Adipocyte (in vitro differentiated cells): ENCODE measurements at regions not wholly inside any gene's neighbourhood (a gene's known extent, or its start where the extent isn't known, plus 50 kb on each side); places are given as distances from the start of the nearest gene placed in this dataset.
A peak's percentile ranks its signal among the peaks of the same experiment; 100 is the strongest.

ENCODE experiments used
- DNase-seq: peaks from one replicate; pipeline ENCODE4 v3.0.0-alpha.2; 2015; ENCODE audit warnings: low read depth
- H3K27me3 ChIP-seq: replicated peaks from 2 replicates; pipeline ENCODE4 v1.7.0; 2013; ENCODE audit warnings: mild to moderate bottlenecking, low read length, moderate library complexity; ENCODE audit not compliant: control insufficient read depth, insufficient read depth
- H3K36me3 ChIP-seq: 2 replicates; pipeline ENCODE4 v1.7.0; 2013; ENCODE audit warnings: low read length, mild to moderate bottlenecking, moderate library complexity; ENCODE audit not compliant: control insufficient read depth, insufficient read depth, severe bottlenecking
- H3K4me1 ChIP-seq: 2 replicates; pipeline ENCODE4 v1.7.0; 2013; ENCODE audit warnings: mild to moderate bottlenecking, low read length, moderate library complexity; ENCODE audit not compliant: control insufficient read depth, insufficient read depth
- H3K4me3 ChIP-seq: 2 replicates; pipeline ENCODE4 v1.7.0; 2013; ENCODE audit warnings: mild to moderate bottlenecking, low read length, moderate library complexity
- H3K9ac ChIP-seq: 2 replicates; pipeline ENCODE4 v1.7.0; 2013; ENCODE audit warnings: mild to moderate bottlenecking, low read length, moderate library complexity
- H3K9me3 ChIP-seq: 2 replicates; pipeline ENCODE4 v1.7.0; 2013; ENCODE audit warnings: mild to moderate bottlenecking, low read length, moderate library complexity; ENCODE audit not compliant: control insufficient read depth

DNA sequence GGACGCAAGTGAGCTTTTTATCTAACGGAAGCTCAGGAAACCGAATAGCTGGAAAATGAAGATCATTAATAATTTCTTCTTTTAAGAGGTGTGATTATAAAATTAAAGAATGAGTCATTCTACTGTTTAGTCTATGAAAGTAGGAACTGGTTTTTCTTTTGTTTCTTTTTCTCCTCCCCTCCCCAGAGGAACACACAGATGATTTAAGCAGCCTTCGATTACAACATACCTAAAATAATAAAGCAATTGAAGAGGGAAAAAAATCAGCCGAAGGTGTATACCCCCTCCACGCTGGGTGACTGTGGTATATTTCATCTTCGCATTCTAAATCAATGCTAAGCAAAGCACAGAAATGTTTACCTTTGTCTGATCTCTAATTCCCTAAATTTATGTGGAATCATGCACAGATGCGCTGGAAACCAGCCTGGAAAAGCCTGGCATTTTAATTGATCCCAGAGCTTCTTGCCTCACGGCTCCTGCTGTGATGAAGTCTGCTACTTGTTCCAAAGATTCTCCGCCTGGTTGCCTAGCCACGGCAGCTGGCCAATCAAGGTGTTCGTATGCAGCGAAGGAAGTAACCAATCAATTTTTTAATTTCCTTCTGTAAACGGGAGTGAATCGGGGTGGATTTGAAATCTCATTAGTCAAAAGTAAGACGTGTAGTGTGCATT, 133.9 kb downstream of the FANCF start:
- Histone ChIP-seq H3K9ac (no peak overlapping the region), H3K27me3 (no peaks in the 10 kb centered on the region), H3K4me3 (peak overlapping the region; percentile 70), H3K4me1 (peaks cover 8% of the 10 kb centered on the region), H3K9me3 (no peaks in the 10 kb centered on the region), H3K36me3 (no peaks in the 10 kb centered on the region)
- DNase-seq: peak; percentile 95

DNA sequence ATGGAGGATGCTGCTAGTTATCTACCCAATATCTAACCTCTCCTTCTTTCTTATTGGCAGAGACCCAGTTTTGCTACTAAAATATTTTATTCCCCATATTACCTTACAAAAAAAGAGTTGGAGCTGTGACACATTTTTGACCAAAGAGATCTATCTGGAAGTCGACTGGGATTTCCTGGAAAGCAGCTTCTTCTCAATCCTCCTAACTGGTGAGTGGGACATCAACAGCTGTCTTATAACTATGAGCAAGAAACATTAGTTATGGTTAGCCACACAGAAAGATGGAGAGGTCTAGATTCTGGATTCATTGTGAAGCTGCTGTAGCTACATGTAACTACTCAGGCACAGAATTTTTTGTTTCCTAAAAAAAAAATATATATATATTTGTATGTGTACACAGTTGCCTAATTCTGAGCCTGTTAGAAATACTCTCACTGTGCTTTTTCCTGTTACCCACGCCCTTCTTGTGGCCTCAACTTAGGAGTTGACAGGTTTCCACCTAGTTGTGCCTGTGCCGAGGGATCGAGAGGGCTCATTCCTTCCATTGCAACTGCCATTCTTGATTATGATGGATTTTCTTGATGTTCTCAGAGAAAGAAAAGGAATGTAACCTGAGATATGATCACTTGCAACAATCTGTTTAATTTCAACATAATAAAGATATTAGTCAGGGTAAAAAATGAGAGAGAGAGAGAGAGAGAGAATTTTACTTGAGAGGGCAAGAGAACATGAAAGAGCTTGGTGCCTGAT, 142.0 kb downstream of the SLC17A6 start:
- Histone ChIP-seq H3K9me3 (no peaks in the 10 kb centered on the region), H3K27me3 (no peaks in the 10 kb centered on the region), H3K4me3 (no peak overlapping the region), H3K36me3 (no peaks in the 10 kb centered on the region), H3K9ac (no peak overlapping the region), H3K4me1 (peaks cover 21% of the 10 kb centered on the region)
- peak; percentile 94 for DNase-seq

DNA sequence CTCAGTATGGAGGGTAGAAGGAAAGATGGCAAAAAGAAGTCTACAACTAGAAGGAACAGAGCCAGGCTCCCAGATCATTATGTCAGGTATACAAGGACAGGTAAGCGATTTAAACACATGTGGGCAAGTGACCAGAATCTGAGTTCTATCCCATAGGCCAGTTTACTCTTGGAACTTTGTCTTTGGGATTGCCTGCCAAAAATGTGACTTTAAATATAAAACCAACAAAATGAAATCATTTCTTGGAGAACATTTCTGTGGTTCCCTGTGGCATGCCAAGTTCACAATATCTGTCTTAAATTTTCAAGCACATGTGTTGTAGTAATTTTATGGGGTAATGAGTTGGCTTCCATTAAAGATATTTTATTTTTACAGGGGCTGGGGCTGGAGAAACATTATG, 141.0 kb downstream of the SLC17A6 start:
- Histone ChIP-seq H3K9me3 (no peaks in the 10 kb centered on the region), H3K36me3 (no peaks in the 10 kb centered on the region), H3K27me3 (no peaks in the 10 kb centered on the region), H3K9ac (no peak overlapping the region), H3K4me3 (no peak overlapping the region), H3K4me1 (peaks cover 21% of the 10 kb centered on the region)
- DNase-seq: peak; percentile 84

- no peaks in the 10 kb centered on the region for H3K27me3 ChIP-seq
- H3K36me3 ChIP-seq: no peaks in the 10 kb centered on the region
- no peak overlapping the region for H3K9ac ChIP-seq
- H3K4me1 ChIP-seq: peaks cover 21% of the 10 kb centered on the region
- H3K4me3 ChIP-seq: no peak overlapping the region
- peak; percentile 75 for DNase-seq
- H3K9me3 ChIP-seq: no peaks in the 10 kb centered on the region
Observed at GRCh38 chr11:22478169-22478568, 140.0 kb downstream of the SLC17A6 start.

GRCh38 chr11:22477312-22477711, 139.1 kb downstream of the SLC17A6 start:
- Histone ChIP-seq H3K4me3 (no peak overlapping the region), H3K4me1 (peaks cover 21% of the 10 kb centered on the region), H3K9ac (no peak overlapping the region), H3K9me3 (no peaks in the 10 kb centered on the region), H3K27me3 (no peaks in the 10 kb centered on the region), H3K36me3 (no peaks in the 10 kb centered on the region)
- peak; percentile 63 for DNase-seq

GRCh38 chr11:22476589-22476988, 138.4 kb downstream of the SLC17A6 start:
- Histone ChIP-seq H3K9ac (no peak overlapping the region), H3K4me1 (peaks cover 21% of the 10 kb centered on the region), H3K4me3 (no peak overlapping the region), H3K9me3 (no peaks in the 10 kb centered on the region), H3K36me3 (no peaks in the 10 kb centered on the region), H3K27me3 (no peaks in the 10 kb centered on the region)
- no peak for DNase-seq

GRCh38 chr11:22474616-22475015, 136.4 kb downstream of the SLC17A6 start:
- Histone ChIP-seq H3K4me3 (no peak overlapping the region), H3K9me3 (no peaks in the 10 kb centered on the region), H3K36me3 (no peaks in the 10 kb centered on the region), H3K27me3 (no peaks in the 10 kb centered on the region), H3K9ac (no peak overlapping the region), H3K4me1 (peaks cover 11% of the 10 kb centered on the region)
- no peak for DNase-seq

DNA sequence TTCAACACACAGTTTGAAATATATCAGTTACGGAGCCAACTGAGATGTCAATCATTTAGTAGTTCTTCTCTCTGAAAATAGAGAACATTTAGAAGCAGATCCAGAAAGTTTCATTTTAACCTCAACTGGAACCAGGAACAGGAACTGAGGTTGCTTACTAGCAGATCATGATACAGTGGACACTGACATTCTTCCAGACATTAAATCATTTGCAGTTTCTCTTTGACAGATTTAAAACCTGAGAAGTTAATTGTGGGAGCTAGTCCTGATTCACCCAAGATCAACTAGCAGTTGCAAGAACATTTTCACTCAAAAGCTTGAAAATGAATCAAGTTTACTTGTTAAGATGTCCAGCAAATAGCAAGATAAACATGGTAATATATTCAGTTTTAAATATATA, 135.4 kb downstream of the SLC17A6 start:
- Histone ChIP-seq H3K27me3 (no peaks in the 10 kb centered on the region), H3K4me3 (no peak overlapping the region), H3K9me3 (no peaks in the 10 kb centered on the region), H3K4me1 (peaks cover under 1% of the 10 kb centered on the region), H3K36me3 (no peaks in the 10 kb centered on the region), H3K9ac (no peak overlapping the region)
- DNase-seq: no peak

DNA sequence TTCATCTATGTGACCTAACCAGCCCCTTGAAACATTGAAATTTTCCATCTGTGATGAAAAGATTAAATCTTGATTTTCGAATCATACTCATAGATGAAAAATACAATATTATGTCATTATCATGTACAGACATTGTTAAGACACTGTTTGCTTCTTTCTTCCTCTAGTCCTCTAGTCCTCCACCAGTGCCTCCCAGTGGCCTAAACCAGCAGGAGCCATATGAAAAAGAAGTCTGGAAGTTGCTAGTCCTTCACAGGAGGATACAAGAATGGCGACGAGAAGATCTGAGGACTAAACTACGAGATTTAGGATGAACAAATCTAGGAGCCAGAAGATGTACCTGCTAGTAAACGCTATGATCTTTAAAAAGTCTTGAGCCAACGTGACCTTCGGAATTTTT, 134.1 kb downstream of the SLC17A6 start:
- Histone ChIP-seq H3K9me3 (no peaks in the 10 kb centered on the region), H3K4me3 (no peak overlapping the region), H3K27me3 (no peaks in the 10 kb centered on the region), H3K4me1 (no peaks in the 10 kb centered on the region), H3K36me3 (no peaks in the 10 kb centered on the region), H3K9ac (no peak overlapping the region)
- no peak for DNase-seq

- Histone ChIP-seq H3K9ac (no peak overlapping the region), H3K27me3 (no peaks in the 10 kb centered on the region), H3K4me3 (no peak overlapping the region), H3K4me1 (peaks cover 8% of the 10 kb centered on the region), H3K36me3 (no peaks in the 10 kb centered on the region), H3K9me3 (no peaks in the 10 kb centered on the region)
- no peak for DNase-seq
Observed at GRCh38 chr11:22471385-22471784, 133.2 kb downstream of the SLC17A6 start.

DNA sequence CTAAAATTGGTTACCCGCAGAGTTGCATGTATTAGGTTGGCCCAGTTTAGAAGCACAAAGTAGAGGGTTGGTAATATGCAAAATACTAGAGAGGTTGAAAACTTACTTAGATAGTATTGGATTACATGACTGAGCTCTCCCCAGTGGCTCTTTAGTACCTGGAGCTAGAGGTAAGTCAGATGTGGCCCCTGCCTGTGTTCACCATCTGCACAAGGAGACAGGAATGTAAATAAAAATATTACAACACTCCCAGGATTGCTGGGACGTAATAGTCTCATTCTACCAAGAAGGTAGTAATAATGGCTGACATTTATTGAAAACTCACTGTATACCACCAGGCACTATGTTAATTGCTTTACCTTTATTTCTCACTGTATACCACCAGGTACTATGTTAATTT, 129.6 kb downstream of the SLC17A6 start:
- no peaks in the 10 kb centered on the region for H3K27me3 ChIP-seq
- peaks cover 13% of the 10 kb centered on the region for H3K4me1 ChIP-seq
- H3K36me3 ChIP-seq: no peaks in the 10 kb centered on the region
- no peak overlapping the region for H3K4me3 ChIP-seq
- H3K9ac ChIP-seq: no peak overlapping the region
- H3K9me3 ChIP-seq: no peaks in the 10 kb centered on the region
- DNase-seq: no peak
